GM13976 (cell line): ENCODE measurements at regions not wholly inside any gene's neighbourhood (a gene's known extent, or its start where the extent isn't known, plus 50 kb on each side); places are given as distances from the start of the nearest gene placed in this dataset.

Experiments
- DNase-seq: peaks from one replicate; pipeline ENCODE4 v3.0.0; 2012; ENCODE audit warnings: low spot score
- CTCF ChIP-seq: IDR thresholded peaks from 2 replicates; pipeline ENCODE4 v1.5.1; 2012; ENCODE audit warnings: borderline replicate concordance, mild to moderate bottlenecking; ENCODE audit not compliant: insufficient read depth; ENCODE audit errors: extremely low read depth, missing control alignments, control extremely low read depth
- in situ Hi-C: fragments of 300-500 bp; cut with MboI; formaldehyde crosslinking; loops from one replicate; pipeline ENCODE4 v1.12.0; 2022; ENCODE audit warnings: low sequenced_read_pairs, mixed read lengths, inconsistent platforms; ENCODE audit not compliant: unreplicated experiment

- no peak for TF ChIP-seq CTCF
- in situ Hi-C loops: no loop called here
- DNase-seq: no peak
Measured at GRCh38 chr6:113171882-113172281, 685.3 kb upstream of the MARCKS start.

DNA sequence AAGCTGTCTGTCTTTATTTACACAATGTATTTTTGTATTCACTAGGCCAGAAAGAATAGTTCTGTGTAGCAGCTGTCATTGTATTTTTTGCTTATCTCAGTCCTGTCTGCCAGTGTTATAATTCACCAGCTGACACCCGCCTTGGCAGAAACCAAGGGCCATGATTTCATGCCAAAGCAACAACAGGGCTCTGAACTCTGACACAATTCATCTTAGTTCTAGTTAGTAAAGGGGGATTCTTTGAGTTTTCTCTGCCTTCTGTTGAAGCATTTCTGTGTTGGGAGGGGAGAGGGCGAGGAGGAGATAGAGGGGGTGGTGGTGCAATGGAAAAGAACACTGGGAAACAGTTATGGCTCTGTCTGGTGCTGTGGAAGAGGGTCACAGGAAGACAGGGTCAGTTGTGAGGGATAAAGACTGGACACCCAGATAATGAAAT is 684.6 kb upstream of the MARCKS start:
- in situ Hi-C loops: no loop called here
- TF ChIP-seq CTCF: no peak
- DNase-seq: no peak

DNA sequence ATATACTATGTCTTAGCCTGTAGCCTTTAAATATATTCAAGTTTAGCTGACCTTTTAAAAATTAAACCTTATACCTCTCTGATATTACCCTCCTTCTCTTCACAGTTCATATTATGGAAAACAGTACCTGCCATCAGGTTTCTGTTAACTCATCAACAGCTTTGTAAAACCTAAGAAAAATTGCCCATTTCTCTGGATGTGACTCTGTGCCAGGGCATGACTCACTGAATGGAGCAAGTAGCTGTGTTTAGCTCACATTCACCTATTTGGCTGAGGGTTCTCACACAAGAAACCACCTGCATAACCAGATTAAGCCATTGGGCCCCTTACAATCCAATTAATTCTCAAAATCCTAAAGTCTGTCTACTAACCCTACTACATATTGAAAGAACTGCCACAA is 678.8 kb upstream of the MARCKS start:
- in situ Hi-C loops: no loop called here
- DNase-seq: no peak
- no peak for TF ChIP-seq CTCF

GRCh38 chr6:113181164-113181563 is 676.0 kb upstream of the MARCKS start:
- DNase-seq: no peak
- in situ Hi-C loops: no loop called here
- no peak for TF ChIP-seq CTCF

GRCh38 chr6:113182370-113183141 is 674.6 kb upstream of the MARCKS start:
- in situ Hi-C loops: no loop called here
- no peak for DNase-seq
- TF ChIP-seq CTCF: no peak

DNA sequence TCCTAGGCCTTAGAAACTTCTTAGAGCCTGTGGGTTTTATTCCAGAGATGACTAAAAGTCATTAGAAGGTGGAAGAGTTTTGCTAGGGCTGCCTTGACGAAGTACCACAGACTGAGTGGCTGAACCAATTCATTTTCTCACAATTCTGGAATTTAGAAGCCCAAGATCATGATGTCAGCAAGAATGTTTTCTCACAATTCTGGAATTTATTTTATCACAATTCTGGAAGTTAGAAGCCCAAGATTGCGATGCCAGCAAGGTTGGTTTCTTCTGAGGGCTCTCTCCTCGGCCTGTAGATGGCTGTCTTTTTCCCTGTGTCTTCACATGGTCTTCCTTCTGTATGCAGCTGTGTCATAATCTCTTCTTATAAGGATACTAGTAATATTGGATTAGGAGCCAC is 672.9 kb upstream of the MARCKS start:
- in situ Hi-C loops: no loop called here
- no peak for DNase-seq
- no peak for TF ChIP-seq CTCF

DNA sequence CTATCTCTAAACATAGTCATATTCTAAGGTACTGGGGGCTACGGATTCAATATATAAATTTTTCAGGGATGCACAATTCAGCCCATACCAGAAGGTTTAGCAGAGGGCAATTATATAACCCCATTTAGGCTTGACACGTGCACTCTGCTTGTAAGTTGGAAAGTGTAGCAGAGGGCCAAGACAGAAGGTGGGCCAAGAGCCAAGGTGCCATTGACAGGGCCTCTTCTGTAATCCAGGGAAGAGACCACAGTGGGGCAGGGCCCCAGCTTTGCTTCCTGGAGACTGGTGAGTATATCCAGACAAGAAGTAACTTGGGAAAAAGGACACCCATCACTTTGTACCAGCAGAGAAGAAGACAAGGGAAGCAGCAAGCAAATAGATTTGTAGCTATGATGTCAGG is 672.4 kb upstream of the MARCKS start:
- DNase-seq: no peak
- in situ Hi-C loops: no loop called here
- TF ChIP-seq CTCF: no peak
